Activated CD4-positive, alpha-beta T cell treated with anti-CD3 and anti-CD28 coated beads, Interleukin-2, amount 10 ng/mL, durations not matched to agents 24 days and 14 days (primary cell): ENCODE measurements at regions not wholly inside any gene's neighbourhood (a gene's known extent, or its start where the extent isn't known, plus 50 kb on each side); places are given as distances from the start of the nearest gene placed in this dataset.

ENCODE experiments used
- DNase-seq: peaks from one replicate; pipeline ENCODE4 v3.0.0; 2022
- H3K27ac Mint-ChIP-seq: one replicate; pipeline ENCODE4 v1.8.0; 2022; ENCODE audit warnings: mild to moderate bottlenecking, mixed read lengths
- H3K27me3 Mint-ChIP-seq: one replicate; pipeline ENCODE4 v1.8.0; 2022; ENCODE audit warnings: mixed read lengths
- H3K36me3 Mint-ChIP-seq: one replicate; pipeline ENCODE4 v1.8.0; 2022; ENCODE audit warnings: low read depth, mild to moderate bottlenecking, mixed read lengths
- H3K4me1 Mint-ChIP-seq: one replicate; pipeline ENCODE4 v1.8.0; 2021; ENCODE audit warnings: mixed read lengths
- H3K4me3 Mint-ChIP-seq: one replicate; pipeline ENCODE4 v1.8.0; 2022; ENCODE audit warnings: mild to moderate bottlenecking, moderate library complexity, mixed read lengths
- H3K9me3 Mint-ChIP-seq: one replicate; pipeline ENCODE4 v1.8.0; 2021; ENCODE audit warnings: mixed read lengths
- intact Hi-C: fragments of 100-400 bp; cut with micrococcal nuclease; formaldehyde crosslinking; loops from one replicate; pipeline ENCODE4 v1.15.1; 2023

DNA sequence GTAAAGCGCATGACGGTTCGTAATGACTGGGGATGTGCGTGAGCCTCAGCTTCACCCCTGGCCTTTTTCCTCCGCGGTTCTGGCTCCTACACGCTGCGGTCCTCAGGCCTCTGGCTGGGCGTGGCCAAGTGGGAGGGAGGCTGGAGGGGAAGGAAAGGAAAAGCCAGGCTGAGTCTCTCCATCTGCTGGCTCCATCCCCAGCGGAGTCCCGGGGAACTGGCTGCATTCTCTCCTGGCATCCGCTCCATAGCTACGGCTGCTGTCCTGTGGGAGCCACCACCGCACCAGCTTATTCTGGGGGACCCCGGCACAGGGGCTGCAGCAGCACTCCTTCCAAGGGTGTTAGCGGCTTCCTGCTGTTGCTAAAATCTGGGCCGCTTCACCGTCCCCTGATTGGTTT is 68.2 kb upstream of the SLC24A4 start:
- no peaks in the 10 kb centered on the region for H3K9me3 Mint-ChIP-seq
- intact Hi-C loops: no loop called here
- H3K4me1 Mint-ChIP-seq: peaks cover 10% of the 10 kb centered on the region
- no peak overlapping the region for H3K4me3 Mint-ChIP-seq
- peaks cover 62% of the 10 kb centered on the region for H3K27me3 Mint-ChIP-seq
- H3K36me3 Mint-ChIP-seq: no peaks in the 10 kb centered on the region
- no peak for DNase-seq
- H3K27ac Mint-ChIP-seq: no peak overlapping the region

DNA sequence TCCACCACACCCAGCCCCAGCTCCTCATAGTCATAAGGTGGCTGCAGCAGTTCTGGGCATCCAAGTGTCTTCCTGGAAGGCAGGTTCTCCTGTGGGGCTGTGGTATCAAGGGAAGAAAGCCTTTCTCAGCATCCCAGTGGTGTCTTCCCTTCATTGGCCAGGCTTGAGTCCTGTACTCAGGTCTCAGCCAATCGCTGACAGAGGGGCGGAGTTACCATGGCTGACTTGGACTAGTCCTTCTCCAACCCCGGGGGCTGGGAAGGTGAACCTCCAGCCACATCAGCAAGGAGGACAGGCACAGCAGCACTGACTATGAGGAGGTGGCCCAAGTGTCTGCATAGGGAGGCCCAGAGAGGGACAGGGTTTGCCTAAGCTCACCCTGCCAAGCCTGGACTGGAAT is 64.0 kb upstream of the SLC24A4 start:
- H3K9me3 Mint-ChIP-seq: no peaks in the 10 kb centered on the region
- DNase-seq: peak; percentile 69
- no peak overlapping the region for H3K4me3 Mint-ChIP-seq
- peaks cover 15% of the 10 kb centered on the region for H3K4me1 Mint-ChIP-seq
- H3K27ac Mint-ChIP-seq: no peak overlapping the region
- no peaks in the 10 kb centered on the region for H3K36me3 Mint-ChIP-seq
- intact Hi-C loops: loop anchor here (2.0 kb wide), 2 partner anchors 22 to 82 kb away; no protein-coding TSS in a partner anchor
- peaks cover 31% of the 10 kb centered on the region for H3K27me3 Mint-ChIP-seq

DNA sequence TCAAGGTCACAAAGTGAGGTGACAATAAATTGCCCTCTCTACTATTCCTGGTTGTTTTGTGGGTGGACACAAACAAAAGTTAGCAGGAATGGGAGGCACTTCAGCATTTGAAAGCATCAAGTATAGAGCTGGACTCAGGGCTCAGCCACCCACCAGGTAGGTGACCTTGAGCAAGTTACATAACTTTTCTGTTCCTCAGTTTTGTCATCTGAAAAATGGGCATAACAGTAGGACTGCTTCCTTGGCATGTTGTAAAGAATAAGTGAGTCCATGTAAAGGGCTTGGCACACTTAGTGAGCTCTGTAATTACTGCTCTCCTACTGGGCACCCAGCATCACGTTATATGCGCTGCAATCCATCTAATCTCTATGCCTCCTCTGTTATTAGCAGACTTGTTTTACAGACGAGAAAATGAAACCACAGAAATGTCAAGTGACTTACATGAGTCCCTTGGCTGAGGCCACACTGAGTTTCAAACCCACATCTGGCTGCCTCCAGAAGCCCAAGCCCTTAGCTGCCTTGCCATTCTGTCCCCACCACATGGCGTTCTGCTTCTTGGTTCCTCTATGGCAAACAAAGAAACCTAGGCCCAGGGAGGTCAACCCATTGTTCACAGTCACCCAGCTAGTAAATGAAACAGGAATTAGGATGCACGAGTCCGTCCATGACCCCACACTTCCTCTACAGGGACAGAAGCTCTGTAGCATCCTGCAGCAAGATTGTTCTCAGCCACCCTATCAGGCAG is 63.2 kb upstream of the SLC24A4 start:
- peak; percentile 58 for DNase-seq

DNA sequence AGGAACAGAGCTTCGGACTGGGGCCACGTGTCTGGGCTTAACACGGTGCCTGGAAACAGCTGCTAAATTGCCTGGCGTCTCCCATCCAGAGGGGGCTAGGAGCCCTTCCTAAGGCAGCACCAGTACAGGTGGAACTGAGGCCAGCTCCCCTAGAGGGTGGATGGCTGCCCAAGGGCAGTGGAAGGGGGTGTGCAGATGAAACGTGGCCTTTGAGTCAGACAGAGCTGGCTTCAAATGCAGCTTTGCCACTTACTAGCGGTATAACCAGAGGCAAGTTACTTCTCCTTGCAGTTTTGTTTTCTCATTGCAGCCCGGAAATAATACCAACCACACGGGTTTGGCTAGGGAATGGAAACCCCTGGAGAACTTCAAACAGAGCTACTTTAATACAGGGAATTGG is 59.3 kb upstream of the SLC24A4 start:
- DNase-seq: no peak
- no peak overlapping the region for H3K4me3 Mint-ChIP-seq
- no peaks in the 10 kb centered on the region for H3K36me3 Mint-ChIP-seq
- no peaks in the 10 kb centered on the region for H3K9me3 Mint-ChIP-seq
- peaks cover 17% of the 10 kb centered on the region for H3K27me3 Mint-ChIP-seq
- intact Hi-C loops: no loop called here
- H3K27ac Mint-ChIP-seq: no peak overlapping the region
- peaks cover 13% of the 10 kb centered on the region for H3K4me1 Mint-ChIP-seq

More for the DNA sequence above, 63.2 kb upstream of the SLC24A4 start:
- H3K9me3 Mint-ChIP-seq: no peaks in the 10 kb centered on the region
- intact Hi-C loops: loop anchor here (2.0 kb wide), 2 partner anchors 21 to 81 kb away; no protein-coding TSS in a partner anchor
- no peak overlapping the region for H3K4me3 Mint-ChIP-seq
- no peak overlapping the region for H3K27ac Mint-ChIP-seq
- H3K36me3 Mint-ChIP-seq: no peaks in the 10 kb centered on the region
- H3K4me1 Mint-ChIP-seq: peaks cover 15% of the 10 kb centered on the region
- peaks cover 23% of the 10 kb centered on the region for H3K27me3 Mint-ChIP-seq

DNA sequence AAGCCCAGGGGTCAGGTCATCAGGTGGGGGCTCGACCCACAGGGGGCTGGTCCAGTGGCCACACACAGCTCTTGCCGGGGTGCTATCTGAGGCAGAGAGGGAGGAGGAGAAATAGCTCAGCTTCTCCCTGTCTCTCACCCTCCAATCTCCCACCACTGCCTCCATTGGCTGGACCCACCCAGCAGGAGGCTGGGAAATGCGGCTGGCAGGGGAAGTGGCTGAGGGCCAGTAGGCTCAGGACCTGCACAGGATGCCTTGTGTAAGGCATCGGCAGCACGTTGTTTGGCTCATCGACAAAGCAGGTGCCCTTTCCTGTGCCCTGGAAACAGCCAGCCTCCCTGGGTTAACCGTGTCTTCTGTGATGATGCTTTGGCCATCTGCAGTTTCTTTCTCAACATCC is 58.8 kb upstream of the SLC24A4 start:
- H3K4me1 Mint-ChIP-seq: peaks cover 9% of the 10 kb centered on the region
- no peaks in the 10 kb centered on the region for H3K36me3 Mint-ChIP-seq
- H3K9me3 Mint-ChIP-seq: no peaks in the 10 kb centered on the region
- DNase-seq: no peak
- no peak overlapping the region for H3K27ac Mint-ChIP-seq
- H3K27me3 Mint-ChIP-seq: peaks cover 18% of the 10 kb centered on the region
- intact Hi-C loops: no loop called here
- no peak overlapping the region for H3K4me3 Mint-ChIP-seq

DNA sequence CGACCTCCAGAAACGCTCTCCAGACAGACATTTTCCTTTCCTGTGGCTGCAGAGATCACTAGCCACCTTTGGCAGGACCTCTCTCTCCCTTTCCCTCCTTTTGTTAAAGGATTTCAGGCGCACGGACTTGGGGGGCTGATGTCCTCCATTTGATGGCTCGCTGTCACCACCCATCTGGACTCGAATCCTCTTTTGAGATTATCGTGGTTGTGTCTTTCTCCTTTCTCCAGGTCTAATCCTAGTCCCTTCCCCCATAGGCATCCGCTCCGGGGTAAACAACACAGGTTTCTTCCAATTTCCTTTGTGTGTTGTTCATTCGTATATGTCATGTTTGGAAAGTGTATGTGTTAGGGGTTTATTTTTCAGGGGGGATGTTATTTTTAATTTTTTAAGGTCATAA is 56.7 kb upstream of the SLC24A4 start:
- intact Hi-C loops: no loop called here
- peaks cover 36% of the 10 kb centered on the region for H3K27me3 Mint-ChIP-seq
- H3K4me1 Mint-ChIP-seq: peaks cover 1% of the 10 kb centered on the region
- H3K4me3 Mint-ChIP-seq: no peak overlapping the region
- DNase-seq: no peak
- no peak overlapping the region for H3K27ac Mint-ChIP-seq
- no peaks in the 10 kb centered on the region for H3K9me3 Mint-ChIP-seq
- no peaks in the 10 kb centered on the region for H3K36me3 Mint-ChIP-seq
